GM18909 (cell line): ENCODE measurements at regions not wholly inside any gene's neighbourhood (a gene's known extent, or its start where the extent isn't known, plus 50 kb on each side); places are given as distances from the start of the nearest gene placed in this dataset.

Source experiments
- ATAC-seq: cut with Tn5 transposase; IDR thresholded peaks from one replicate; pipeline ENCODE4 v1.9.1; 2021; ENCODE audit warnings: mild to moderate bottlenecking; ENCODE audit not compliant: unreplicated experiment, poor library complexity

GRCh38 chr10:78349911-78350663, 316.4 kb downstream of the RPS24 start:
- no peak for ATAC-seq

- no peak for ATAC-seq
These were observed 317.6 kb downstream of the RPS24 start for GRCh38 chr10:78351283-78351682.

- ATAC-seq: no peak
These were observed 318.1 kb downstream of the RPS24 start for GRCh38 chr10:78351809-78352208.

GRCh38 chr10:78353636-78354035, 320.0 kb downstream of the RPS24 start:
- ATAC-seq: no peak

- no peak for ATAC-seq
These were observed 320.4 kb downstream of the RPS24 start for GRCh38 chr10:78354101-78354500.

GRCh38 chr10:78356291-78356900, 322.7 kb downstream of the RPS24 start:
- ATAC-seq: no peak

GRCh38 chr10:78357141-78358063, 323.7 kb downstream of the RPS24 start:
- no peak for ATAC-seq

- no peak for ATAC-seq
These were observed 324.7 kb downstream of the RPS24 start for GRCh38 chr10:78358351-78358750.

GRCh38 chr10:78358982-78359381, 325.3 kb downstream of the RPS24 start:
- ATAC-seq: no peak

- no peak for ATAC-seq
These were observed 326.0 kb downstream of the RPS24 start for GRCh38 chr10:78359640-78360091.

- ATAC-seq: no peak
These were observed 326.6 kb downstream of the RPS24 start for GRCh38 chr10:78360284-78360683.

- no peak for ATAC-seq
These were observed 327.4 kb downstream of the RPS24 start for GRCh38 chr10:78361031-78361430.

- no peak for ATAC-seq
These were observed 328.9 kb downstream of the RPS24 start for GRCh38 chr10:78362406-78363022.

- no peak for ATAC-seq
These were observed 329.5 kb downstream of the RPS24 start for GRCh38 chr10:78363190-78363589.

GRCh38 chr10:78365694-78366093, 332.0 kb downstream of the RPS24 start:
- ATAC-seq: no peak

GRCh38 chr10:78366663-78367411, 333.2 kb downstream of the RPS24 start:
- ATAC-seq: no peak

- ATAC-seq: no peak
These were observed 334.1 kb downstream of the RPS24 start for GRCh38 chr10:78367751-78368150.

GRCh38 chr10:78371136-78371535, 337.5 kb downstream of the RPS24 start:
- ATAC-seq: no peak

GRCh38 chr10:78372806-78373205, 339.1 kb downstream of the RPS24 start:
- ATAC-seq: no peak
